PFSK-1 (cell line): ENCODE measurements at regions not wholly inside any gene's neighbourhood (a gene's known extent, or its start where the extent isn't known, plus 50 kb on each side); places are given as distances from the start of the nearest gene placed in this dataset.
A peak's percentile ranks its signal among the peaks of the same experiment; 100 is the strongest.

Experiments
- FOXP2 ChIP-seq: optimal IDR thresholded peaks from 2 replicates; pipeline ENCODE3; 2011; ENCODE audit warnings: borderline replicate concordance, control low read depth, inconsistent platforms; ENCODE audit not compliant: insufficient read depth; ENCODE audit errors: extremely low read length, extremely low read depth
- POLR2AphosphoS5 ChIP-seq: IDR thresholded peaks from 2 replicates; pipeline ENCODE4 v1.6.1; 2012; ENCODE audit warnings: low read depth, mild to moderate bottlenecking, control low read depth, low read length, moderate library complexity
- SIN3A ChIP-seq: IDR thresholded peaks from 2 replicates; pipeline ENCODE4 v1.6.1; 2012; ENCODE audit warnings: mild to moderate bottlenecking, low read length, moderate library complexity, borderline replicate concordance; ENCODE audit not compliant: insufficient read depth
- TAF1 ChIP-seq: IDR thresholded peaks from 2 replicates; pipeline ENCODE4 v1.6.1; 2012; ENCODE audit warnings: low read length, control low read depth, borderline replicate concordance; ENCODE audit not compliant: insufficient read depth
- TF ChIP-seq, protein P1 (sequence below), 2 experiments: IDR thresholded peaks; 2 replicates each; pipeline versions ENCODE4 v1.6.1 to v1.8.0; 2011 to 2012; ENCODE audit warnings: low read depth in 2 of 2, low read length in 2 of 2, control low read depth in 1 of 2, inconsistent platforms in 1 of 2, mild to moderate bottlenecking in 1 of 2, moderate library complexity in 1 of 2; ENCODE audit not compliant: insufficient read depth in 1 of 2

GRCh38 chr9:78767490-78767889 lies 470.6 kb downstream of the PSAT1 start:
- no peak for TF ChIP-seq TAF1

DNA sequence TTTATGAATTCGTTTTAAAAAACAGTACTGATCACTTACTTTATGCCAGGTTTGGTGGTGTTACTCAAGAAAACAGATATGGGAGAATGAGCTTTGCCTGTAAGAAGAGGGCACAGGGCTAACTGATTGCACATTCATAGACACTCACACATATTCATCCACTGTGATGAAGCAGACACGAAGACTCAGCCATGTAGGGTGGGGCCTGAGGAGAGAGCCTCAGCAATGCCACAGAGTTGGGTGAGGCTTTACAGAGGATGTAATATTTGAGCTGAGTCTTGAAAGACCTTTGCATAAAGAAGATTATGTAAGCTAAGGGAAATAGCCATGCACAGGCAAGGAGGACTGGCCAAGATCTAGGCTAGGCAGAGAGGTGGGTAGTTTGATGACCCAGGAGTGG lies 472.8 kb downstream of the PSAT1 start:
- TF ChIP-seq SIN3A (no peak), POLR2AphosphoS5 (no peak), FOXP2 (no peak), TAF1 (no peak)
- TF ChIP-seq, protein P1, sequence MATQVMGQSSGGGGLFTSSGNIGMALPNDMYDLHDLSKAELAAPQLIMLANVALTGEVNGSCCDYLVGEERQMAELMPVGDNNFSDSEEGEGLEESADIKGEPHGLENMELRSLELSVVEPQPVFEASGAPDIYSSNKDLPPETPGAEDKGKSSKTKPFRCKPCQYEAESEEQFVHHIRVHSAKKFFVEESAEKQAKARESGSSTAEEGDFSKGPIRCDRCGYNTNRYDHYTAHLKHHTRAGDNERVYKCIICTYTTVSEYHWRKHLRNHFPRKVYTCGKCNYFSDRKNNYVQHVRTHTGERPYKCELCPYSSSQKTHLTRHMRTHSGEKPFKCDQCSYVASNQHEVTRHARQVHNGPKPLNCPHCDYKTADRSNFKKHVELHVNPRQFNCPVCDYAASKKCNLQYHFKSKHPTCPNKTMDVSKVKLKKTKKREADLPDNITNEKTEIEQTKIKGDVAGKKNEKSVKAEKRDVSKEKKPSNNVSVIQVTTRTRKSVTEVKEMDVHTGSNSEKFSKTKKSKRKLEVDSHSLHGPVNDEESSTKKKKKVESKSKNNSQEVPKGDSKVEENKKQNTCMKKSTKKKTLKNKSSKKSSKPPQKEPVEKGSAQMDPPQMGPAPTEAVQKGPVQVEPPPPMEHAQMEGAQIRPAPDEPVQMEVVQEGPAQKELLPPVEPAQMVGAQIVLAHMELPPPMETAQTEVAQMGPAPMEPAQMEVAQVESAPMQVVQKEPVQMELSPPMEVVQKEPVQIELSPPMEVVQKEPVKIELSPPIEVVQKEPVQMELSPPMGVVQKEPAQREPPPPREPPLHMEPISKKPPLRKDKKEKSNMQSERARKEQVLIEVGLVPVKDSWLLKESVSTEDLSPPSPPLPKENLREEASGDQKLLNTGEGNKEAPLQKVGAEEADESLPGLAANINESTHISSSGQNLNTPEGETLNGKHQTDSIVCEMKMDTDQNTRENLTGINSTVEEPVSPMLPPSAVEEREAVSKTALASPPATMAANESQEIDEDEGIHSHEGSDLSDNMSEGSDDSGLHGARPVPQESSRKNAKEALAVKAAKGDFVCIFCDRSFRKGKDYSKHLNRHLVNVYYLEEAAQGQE (IDR thresholded peaks at IDR 0.05; ENCODE audit: insufficient read depth in 1 of 2, low read depth in 2 of 2, low read length in 2 of 2) = no peak

- TF ChIP-seq, protein P1 (IDR thresholded peaks at IDR 0.05; ENCODE audit: insufficient read depth in 1 of 2, low read depth in 2 of 2, low read length in 2 of 2) = no peak
- no peak for TF ChIP-seq SIN3A
- no peak for TF ChIP-seq FOXP2
- TF ChIP-seq POLR2AphosphoS5 = no peak
- no peak for TF ChIP-seq TAF1
Measured at GRCh38 chr9:78775211-78775610, 478.3 kb downstream of the PSAT1 start.

GRCh38 chr9:78775696-78776295 lies 478.9 kb downstream of the PSAT1 start:
- TF ChIP-seq POLR2AphosphoS5 = no peak
- TF ChIP-seq TAF1 = no peak
- TF ChIP-seq SIN3A = no peak

DNA sequence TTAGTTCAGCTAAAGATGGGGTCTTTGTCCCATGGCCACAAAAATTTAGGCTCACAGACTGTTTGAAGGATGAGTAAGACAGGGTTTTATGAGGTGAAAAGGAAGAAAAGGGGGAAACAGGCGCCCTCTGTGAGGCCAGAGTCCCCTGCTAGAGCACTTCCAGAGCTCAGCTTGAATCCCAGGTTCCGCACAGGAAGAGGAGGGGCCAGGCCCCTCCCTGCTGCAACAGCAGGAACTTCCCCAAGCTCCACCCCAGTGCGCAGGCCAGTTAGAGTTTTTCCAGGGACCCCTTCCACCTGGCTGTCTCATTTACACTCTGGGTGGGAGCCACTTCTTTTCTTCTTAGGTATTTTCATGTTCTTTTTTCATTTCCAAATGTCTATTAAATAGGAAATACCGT lies 480.8 kb downstream of the PSAT1 start:
- no peak for TF ChIP-seq FOXP2
- TF ChIP-seq POLR2AphosphoS5 = peak; percentile 31; the same call in 1 of the 2 replicates

GRCh38 chr9:78778318-78778717 lies 481.4 kb downstream of the PSAT1 start:
- TF ChIP-seq TAF1 (no peak), FOXP2 (no peak), SIN3A (no peak), POLR2AphosphoS5 (no peak)
- TF ChIP-seq, protein P1 (IDR thresholded peaks at IDR 0.05; ENCODE audit: insufficient read depth in 1 of 2, low read depth in 2 of 2, low read length in 2 of 2) = no peak
